ENCODE measurements at regions not wholly inside any gene's neighbourhood (a gene's known extent, or its start where the extent isn't known, plus 50 kb on each side); places are given as distances from the start of the nearest gene placed in this dataset.

DNA sequence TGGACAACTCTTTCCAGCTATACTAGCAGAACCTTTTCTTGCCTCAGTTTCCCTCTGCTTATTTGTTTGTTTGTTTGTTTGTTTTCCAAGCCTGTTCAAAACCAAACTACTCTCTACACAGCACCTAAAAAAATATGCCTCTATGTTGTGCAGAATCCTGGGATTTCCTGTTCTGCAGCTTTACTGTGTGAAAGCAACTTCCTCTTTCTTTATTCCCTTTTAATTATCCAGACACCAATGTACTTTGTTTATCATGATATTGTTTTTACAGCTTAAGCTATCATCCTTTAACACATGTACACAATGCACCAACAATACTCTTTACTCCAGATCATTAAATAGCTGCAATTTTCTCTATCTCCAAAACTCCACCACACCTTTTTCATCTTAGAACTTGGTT is 259.5 kb downstream of the EPHA4 start:
- DNase-seq (no peak), ATAC-seq (no peak)
- Mint-ChIP-seq H3K27me3 (peaks cover 2% of the 10 kb centered on the region), H3K27ac (no peak overlapping the region), H3K4me1 (peaks cover 16% of the 10 kb centered on the region), H3K9me3 (ENCODE audit: low read depth) (no peaks in the 10 kb centered on the region), H3K4me3 (no peak overlapping the region), H3K36me3 (ENCODE audit: low read depth) (no peaks in the 10 kb centered on the region)
- ChIA-PET CTCF (interaction anchor here (0.6 to 1.0 kb wide), 2 partner anchors 11 to 982 kb away, joined by 3 read pairs; no protein-coding TSS in a partner anchor), POLR2A (interaction anchor here (0.5 kb wide), 1 partner anchor 67 kb away, joined by 4 read pairs; no protein-coding TSS in a partner anchor)
- intact Hi-C loops (cut with DNase I, micrococcal nuclease): no loop called here

DNA sequence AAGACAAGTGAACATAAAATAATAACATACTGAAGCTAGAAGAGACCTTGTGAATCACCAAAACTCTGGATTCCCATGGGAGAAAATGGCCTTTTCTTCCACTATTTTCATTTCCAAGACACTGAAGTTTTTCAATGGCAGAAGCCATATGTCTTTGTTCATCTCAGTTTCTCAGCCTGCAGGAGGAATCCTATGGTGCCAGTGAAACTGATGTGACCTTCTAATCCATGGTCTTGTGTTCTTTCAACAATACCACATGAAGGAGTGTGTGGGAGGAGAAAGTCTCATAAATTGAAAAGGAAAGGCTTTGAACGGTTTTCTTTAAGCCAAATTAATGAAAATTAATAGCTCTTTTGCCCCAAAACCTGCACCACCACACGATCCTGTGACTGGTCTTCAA is 257.3 kb downstream of the EPHA4 start:
- no peak overlapping the region for H3K4me3 Mint-ChIP-seq
- H3K4me1 Mint-ChIP-seq: peaks cover 16% of the 10 kb centered on the region
- ATAC-seq (no peak), DNase-seq (no peak)
- no peaks in the 10 kb centered on the region for H3K36me3 Mint-ChIP-seq (ENCODE audit: low read depth)
- no peak overlapping the region for H3K27ac Mint-ChIP-seq
- H3K9me3 Mint-ChIP-seq (ENCODE audit: low read depth): no peaks in the 10 kb centered on the region
- POLR2A ChIA-PET: no interaction called here
- intact Hi-C loops (cut with DNase I, micrococcal nuclease): no loop called here
- H3K27me3 Mint-ChIP-seq: peaks cover 2% of the 10 kb centered on the region
- CTCF ChIA-PET: interaction anchor here (0.8 kb wide), 1 partner anchor 45 kb away, joined by 3 read pairs; no protein-coding TSS in a partner anchor

DNA sequence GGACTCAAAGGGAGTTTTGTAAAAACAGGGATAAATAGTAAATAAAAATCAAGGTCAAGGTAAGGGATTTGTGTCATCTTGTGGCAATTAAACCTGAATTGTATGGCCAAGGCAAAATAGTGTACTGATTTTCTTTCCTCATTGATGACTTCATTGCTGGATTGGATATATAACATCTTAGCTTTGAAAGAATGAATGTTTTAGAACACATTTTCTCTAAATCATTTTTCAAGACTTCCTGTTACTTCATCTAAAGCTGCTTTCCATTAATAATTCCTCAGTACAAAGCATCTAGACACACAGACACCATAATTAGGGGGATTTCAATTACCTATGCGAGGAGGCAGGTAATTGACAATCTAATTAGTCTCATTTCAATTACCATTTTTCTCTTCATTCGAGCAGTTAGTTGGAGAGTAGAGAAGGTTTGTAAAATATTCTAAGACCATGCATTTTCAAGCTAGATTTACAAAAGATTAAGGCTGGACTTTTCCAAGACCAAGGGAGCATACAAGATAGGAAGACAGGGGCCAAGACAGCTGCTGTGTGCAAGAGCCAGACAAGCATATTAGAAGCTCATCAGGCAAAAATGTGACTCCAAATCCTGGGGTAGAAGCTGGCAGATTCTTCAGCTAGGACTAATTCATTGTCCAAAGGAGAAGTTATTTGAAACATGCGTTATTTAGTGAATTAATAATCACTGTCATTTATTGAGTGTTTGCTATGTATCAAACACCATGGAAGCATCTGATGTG is 253.6 kb downstream of the EPHA4 start:
- peaks cover 9% of the 10 kb centered on the region for H3K4me1 Mint-ChIP-seq
- POLR2A ChIA-PET: no interaction called here
- H3K27me3 Mint-ChIP-seq: peaks cover 3% of the 10 kb centered on the region
- no peak overlapping the region for H3K27ac Mint-ChIP-seq
- CTCF ChIA-PET: no interaction called here
- H3K9me3 Mint-ChIP-seq (ENCODE audit: low read depth): no peaks in the 10 kb centered on the region
- H3K36me3 Mint-ChIP-seq (ENCODE audit: low read depth): no peaks in the 10 kb centered on the region
- no peak for ATAC-seq
- intact Hi-C loops (cut with DNase I, micrococcal nuclease): no loop called here
- no peak for DNase-seq
- no peak overlapping the region for H3K4me3 Mint-ChIP-seq

DNA sequence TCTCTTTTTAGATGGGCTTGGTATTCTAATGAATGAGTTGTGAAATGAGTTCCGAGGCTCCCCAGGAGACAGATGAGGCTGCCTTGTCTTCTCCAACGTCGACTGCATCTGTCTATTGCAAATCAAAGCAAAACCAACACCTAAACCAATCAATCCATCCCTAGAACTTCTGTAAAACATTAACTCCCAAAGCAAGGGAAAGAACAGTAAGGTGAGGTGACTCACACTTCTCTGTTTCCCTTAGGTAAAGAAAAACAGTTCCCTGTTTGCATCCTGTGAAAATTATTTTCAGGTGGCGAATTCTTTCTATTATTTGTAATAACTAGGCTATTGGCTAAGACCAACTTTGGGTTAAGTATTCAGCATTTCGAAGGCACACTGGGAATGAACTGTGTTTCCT is 249.4 kb downstream of the EPHA4 start:
- Mint-ChIP-seq H3K27me3 (peaks cover 2% of the 10 kb centered on the region), H3K4me3 (no peak overlapping the region)
- DNase-seq: no peak

DNA sequence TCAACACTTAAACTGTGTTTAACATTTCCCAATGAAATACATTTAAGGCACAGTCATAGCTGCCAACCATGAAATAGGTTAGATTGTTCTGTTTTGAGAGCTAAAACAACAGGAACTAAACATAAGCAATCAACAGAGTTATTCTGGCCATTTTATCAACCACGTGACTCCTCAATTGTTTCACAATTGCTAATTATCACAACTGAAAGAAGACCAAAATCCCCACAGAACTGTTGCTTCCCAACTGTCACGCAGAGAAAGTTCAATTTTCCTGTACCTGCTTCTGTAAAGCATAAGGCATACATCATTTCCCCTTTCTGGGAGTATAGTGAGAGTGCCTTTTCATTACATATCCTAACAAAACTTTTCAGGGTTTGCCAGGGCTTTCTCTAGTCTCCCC is 248.6 kb downstream of the EPHA4 start:
- no peaks in the 10 kb centered on the region for H3K9me3 Mint-ChIP-seq (ENCODE audit: low read depth)
- H3K36me3 Mint-ChIP-seq (ENCODE audit: low read depth): peaks cover 2% of the 10 kb centered on the region
- ChIA-PET CTCF (no interaction called here), POLR2A (no interaction called here)
- DNase-seq (no peak), ATAC-seq (no peak)
- no peak overlapping the region for H3K4me3 Mint-ChIP-seq
- intact Hi-C loops (cut with DNase I, micrococcal nuclease): no loop called here
- H3K4me1 Mint-ChIP-seq: no peaks in the 10 kb centered on the region
- H3K27me3 Mint-ChIP-seq: peaks cover 2% of the 10 kb centered on the region
- H3K27ac Mint-ChIP-seq: no peak overlapping the region

More for the DNA sequence above, 249.4 kb downstream of the EPHA4 start:
- Mint-ChIP-seq H3K4me1 (no peaks in the 10 kb centered on the region), H3K36me3 (ENCODE audit: low read depth) (peaks cover 2% of the 10 kb centered on the region), H3K9me3 (ENCODE audit: low read depth) (no peaks in the 10 kb centered on the region), H3K27ac (no peak overlapping the region)
- no peak for ATAC-seq
- POLR2A ChIA-PET: no interaction called here
- CTCF ChIA-PET: no interaction called here
- intact Hi-C loops (cut with DNase I, micrococcal nuclease): no loop called here

DNA sequence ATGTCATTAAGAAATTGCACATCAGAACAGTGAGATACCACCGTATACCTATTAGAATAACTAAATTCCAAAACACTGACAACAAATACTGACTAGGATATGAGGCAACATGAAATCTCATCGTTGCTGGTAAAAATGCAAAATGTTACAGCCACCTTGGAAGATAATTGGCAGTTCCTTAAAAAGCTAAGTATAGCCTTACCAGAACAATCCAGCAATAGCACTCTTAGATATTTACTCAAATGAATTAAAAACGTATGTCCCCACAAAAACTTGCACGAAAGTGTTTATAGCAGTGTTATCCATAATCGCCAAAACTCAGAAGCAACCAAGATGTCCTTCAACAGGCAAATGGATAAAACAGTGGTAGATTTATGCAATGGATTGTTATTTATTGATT is 241.7 kb downstream of the EPHA4 start:
- Mint-ChIP-seq H3K27me3 (no peaks in the 10 kb centered on the region), H3K4me3 (no peak overlapping the region), H3K27ac (no peak overlapping the region), H3K4me1 (no peaks in the 10 kb centered on the region), H3K36me3 (ENCODE audit: low read depth) (peaks cover 2% of the 10 kb centered on the region), H3K9me3 (ENCODE audit: low read depth) (peaks cover 7% of the 10 kb centered on the region)
- DNase-seq (no peak), ATAC-seq (no peak)
- POLR2A ChIA-PET: no interaction called here
- intact Hi-C loops (cut with DNase I, micrococcal nuclease): no loop called here
- CTCF ChIA-PET: no interaction called here

DNA sequence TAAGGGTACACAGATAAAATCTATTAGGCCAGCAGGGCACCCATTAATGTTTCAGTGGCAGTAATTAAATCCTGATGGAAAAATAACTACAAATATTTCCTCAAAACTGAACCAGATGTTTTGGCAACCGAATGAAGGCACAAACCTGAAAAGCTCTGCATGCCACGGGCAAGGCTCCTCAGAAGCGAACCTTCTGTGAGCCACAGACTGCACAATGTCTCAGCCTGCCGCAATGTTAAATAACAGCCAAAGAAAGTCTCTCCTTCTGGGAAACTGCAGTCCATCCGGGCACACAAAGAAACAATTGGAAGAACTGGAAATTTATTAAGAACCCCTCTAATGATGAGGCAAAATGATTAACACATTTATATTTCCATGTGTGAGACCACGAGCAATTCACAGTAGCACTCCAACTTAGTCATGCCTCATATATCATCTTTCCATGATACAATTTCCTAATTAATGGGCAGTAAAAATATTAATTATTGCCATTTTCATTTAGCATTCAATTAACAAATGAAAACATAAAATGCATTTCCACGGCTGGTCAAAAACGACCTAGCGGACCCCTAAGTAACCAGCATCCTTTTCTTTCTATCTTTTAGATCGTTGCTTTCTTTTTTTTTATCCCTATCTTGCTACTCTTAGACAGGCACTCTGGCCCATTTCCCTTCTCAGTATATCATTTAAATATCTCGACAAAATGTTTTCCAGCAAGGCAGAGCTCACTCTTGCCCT is 237.5 kb downstream of the EPHA4 start:
- Mint-ChIP-seq H3K4me1 (no peaks in the 10 kb centered on the region), H3K27ac (no peak overlapping the region), H3K4me3 (no peak overlapping the region), H3K27me3 (no peaks in the 10 kb centered on the region), H3K36me3 (ENCODE audit: low read depth) (no peaks in the 10 kb centered on the region), H3K9me3 (ENCODE audit: low read depth) (peaks cover 7% of the 10 kb centered on the region)
- DNase-seq (no peak), ATAC-seq (no peak)
- intact Hi-C loops (cut with DNase I, micrococcal nuclease): no loop called here
- POLR2A ChIA-PET: no interaction called here
- CTCF ChIA-PET: no interaction called here

DNA sequence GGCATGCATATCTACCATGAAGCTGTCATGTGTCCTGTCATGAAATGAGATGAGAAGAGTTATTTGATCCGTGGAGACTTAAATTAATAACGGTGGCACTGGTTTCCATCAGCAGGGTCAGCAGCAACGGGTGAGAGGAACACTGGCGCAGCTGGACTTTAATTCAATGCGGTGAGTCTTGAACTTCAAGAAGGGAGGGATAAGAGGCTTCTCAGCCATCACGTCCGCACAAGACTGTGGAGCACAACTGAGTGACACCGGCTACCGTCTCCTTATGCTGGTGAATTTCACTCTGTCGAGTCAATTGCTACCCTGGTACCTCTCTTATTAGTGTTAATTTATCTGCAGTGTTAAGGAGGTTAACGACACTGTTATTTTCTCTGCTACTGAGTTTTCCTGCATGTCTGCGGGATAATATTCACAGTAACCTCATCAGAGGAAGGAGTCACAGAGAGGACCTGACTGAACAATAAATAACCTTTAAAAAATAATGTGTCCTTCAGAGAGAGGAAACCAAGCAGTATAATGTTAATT is 236.8 kb downstream of the EPHA4 start:
- intact Hi-C loops (cut with DNase I, micrococcal nuclease): no loop called here
- Mint-ChIP-seq H3K36me3 (ENCODE audit: low read depth) (no peaks in the 10 kb centered on the region), H3K4me1 (no peaks in the 10 kb centered on the region), H3K27me3 (no peaks in the 10 kb centered on the region), H3K27ac (no peak overlapping the region), H3K4me3 (no peak overlapping the region), H3K9me3 (ENCODE audit: low read depth) (peaks cover 7% of the 10 kb centered on the region)
- CTCF ChIA-PET: no interaction called here
- ATAC-seq: no peak
- no peak for DNase-seq
- POLR2A ChIA-PET: no interaction called here

DNA sequence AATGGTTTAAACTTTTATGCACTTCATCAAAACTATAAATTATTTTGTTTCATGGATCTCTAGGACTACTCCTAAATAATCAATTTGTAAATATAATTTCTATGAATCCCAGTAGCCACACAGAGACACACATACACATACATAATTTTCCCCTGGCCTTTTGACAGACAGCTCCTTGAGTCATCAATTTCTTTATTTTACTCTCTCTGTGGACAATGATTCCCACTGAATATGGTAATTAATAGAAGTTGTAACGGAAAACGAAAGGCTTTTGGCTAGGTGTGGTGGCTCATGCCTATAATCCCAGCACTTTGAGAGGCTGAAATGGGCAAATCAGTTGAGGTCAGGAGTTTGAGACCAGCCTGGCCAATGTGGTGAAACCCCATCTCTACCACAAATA is 235.1 kb downstream of the EPHA4 start:
- Mint-ChIP-seq H3K4me1 (no peaks in the 10 kb centered on the region), H3K4me3 (no peak overlapping the region), H3K36me3 (ENCODE audit: low read depth) (no peaks in the 10 kb centered on the region), H3K9me3 (ENCODE audit: low read depth) (peaks cover 5% of the 10 kb centered on the region), H3K27me3 (no peaks in the 10 kb centered on the region), H3K27ac (no peak overlapping the region)
- ATAC-seq (no peak), DNase-seq (no peak)
- CTCF ChIA-PET: no interaction called here
- POLR2A ChIA-PET: no interaction called here
- intact Hi-C loops (cut with DNase I, micrococcal nuclease): no loop called here

DNA sequence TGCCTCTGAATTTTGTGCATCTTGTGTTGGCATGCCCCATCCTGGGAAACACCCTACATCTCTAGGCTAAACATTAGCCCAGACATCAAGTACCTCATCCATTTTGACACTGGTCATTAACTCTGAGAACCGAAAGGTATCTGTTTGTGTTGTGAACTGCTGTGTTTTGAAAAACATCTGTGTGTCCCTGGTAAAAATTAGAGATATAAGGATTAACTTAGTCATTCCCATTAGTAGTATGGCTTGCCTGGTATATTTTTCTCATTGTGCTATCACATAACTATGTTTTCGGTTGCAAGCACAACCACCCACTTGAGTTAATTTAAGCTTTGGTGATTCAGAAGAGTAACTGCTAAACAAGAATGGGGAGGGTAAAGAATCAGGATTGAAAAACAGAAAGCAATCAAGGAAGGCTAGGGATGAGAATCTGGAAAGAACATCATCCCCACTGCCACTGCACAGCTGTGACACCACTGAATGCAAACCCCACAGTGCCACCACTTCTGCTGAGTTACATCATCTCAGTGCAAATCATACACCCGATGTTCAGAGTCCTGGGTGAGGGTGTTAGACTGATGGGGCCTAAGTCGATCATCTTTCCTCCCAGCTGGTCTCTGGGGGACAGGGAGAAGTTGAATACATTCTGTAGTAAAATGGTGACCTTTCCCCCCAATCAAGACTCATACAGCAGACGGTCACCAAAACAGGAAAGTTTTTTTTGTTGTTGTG is 234.0 kb downstream of the EPHA4 start:
- intact Hi-C loops (cut with DNase I, micrococcal nuclease): no loop called here
- Mint-ChIP-seq H3K4me3 (no peak overlapping the region), H3K27me3 (no peaks in the 10 kb centered on the region), H3K27ac (no peak overlapping the region), H3K9me3 (ENCODE audit: low read depth) (no peaks in the 10 kb centered on the region), H3K36me3 (ENCODE audit: low read depth) (no peaks in the 10 kb centered on the region), H3K4me1 (no peaks in the 10 kb centered on the region)
- POLR2A ChIA-PET: no interaction called here
- CTCF ChIA-PET: no interaction called here
- no peak for DNase-seq
- ATAC-seq: no peak

DNA sequence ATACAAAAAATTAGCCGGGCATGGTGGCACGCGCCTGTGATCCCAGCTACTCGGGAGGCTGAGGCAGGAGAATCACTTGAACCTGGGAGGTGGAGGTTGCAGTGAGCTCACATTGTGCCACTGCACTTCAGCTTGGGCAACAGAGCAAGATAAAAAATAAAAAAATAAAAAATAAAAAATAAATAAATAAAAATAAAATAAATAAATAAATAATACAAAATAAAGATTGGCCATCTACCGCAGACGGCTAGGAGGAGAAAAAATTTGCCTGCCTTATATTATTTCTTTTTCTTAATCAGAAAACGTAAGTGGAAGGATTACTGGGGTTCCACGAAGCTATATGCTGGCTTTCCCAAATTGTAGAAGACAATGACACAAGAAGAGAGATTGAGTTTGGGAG is 229.7 kb downstream of the EPHA4 start:
- Mint-ChIP-seq H3K36me3 (ENCODE audit: low read depth) (no peaks in the 10 kb centered on the region), H3K27me3 (peaks cover 3% of the 10 kb centered on the region), H3K4me1 (no peaks in the 10 kb centered on the region), H3K27ac (no peak overlapping the region), H3K4me3 (no peak overlapping the region), H3K9me3 (ENCODE audit: low read depth) (no peaks in the 10 kb centered on the region)
- ChIA-PET CTCF (interaction anchor here (0.6 kb wide), 2 partner anchors 165 to 242 kb away, joined by 3 to 4 read pairs; no protein-coding TSS in a partner anchor), POLR2A (no interaction called here)
- no peak for DNase-seq
- no peak for ATAC-seq
- intact Hi-C loops (cut with DNase I, micrococcal nuclease): no loop called here

DNA sequence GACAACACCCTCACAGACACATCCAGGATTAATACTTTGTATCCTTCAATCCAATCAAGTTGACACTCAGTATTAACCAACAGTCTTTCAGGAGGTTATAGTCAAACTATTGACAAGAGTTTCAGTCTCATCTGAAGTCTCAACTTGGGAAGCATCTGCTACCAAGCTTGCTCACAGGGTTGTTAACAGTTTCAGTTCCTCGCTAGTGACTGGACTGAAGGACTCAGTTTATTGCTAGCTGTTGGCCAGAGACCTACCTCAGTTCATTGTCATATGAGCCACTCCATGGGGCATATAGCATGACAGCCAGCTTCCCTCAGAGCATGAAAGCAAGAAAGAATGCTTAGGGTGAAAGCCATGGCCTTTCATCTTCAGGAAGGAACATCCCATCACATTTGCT is 228.6 kb downstream of the EPHA4 start:
- no peak overlapping the region for H3K4me3 Mint-ChIP-seq
- H3K27me3 Mint-ChIP-seq: peaks cover 3% of the 10 kb centered on the region
- CTCF ChIA-PET: no interaction called here
- intact Hi-C loops (cut with DNase I, micrococcal nuclease): no loop called here
- H3K4me1 Mint-ChIP-seq: no peaks in the 10 kb centered on the region
- H3K36me3 Mint-ChIP-seq (ENCODE audit: low read depth): no peaks in the 10 kb centered on the region
- ATAC-seq (no peak), DNase-seq (no peak)
- POLR2A ChIA-PET: no interaction called here
- no peak overlapping the region for H3K27ac Mint-ChIP-seq
- no peaks in the 10 kb centered on the region for H3K9me3 Mint-ChIP-seq (ENCODE audit: low read depth)
